K562 (cell line): ENCODE measurements at regions not wholly inside any gene's neighbourhood (a gene's known extent, or its start where the extent isn't known, plus 50 kb on each side); places are given as distances from the start of the nearest gene placed in this dataset.

Experiments
- ATAC-seq: fragments of 200-7000 bp; cut with Tn5 transposase; 3 replicates; pipeline ENCODE4 v1.9.1; 2020; ENCODE audit warnings: moderate library complexity
- BruUV-seq: library from RNA; stranded (reverse); fragments of 400-500 nt; replicated peaks from 2 replicates; lab custom pipeline; 2021; lab: Mats Ljungman, UMichigan
- CTCF ChIA-PET: fragments of 300-600 bp; formaldehyde crosslinking; extraction: SDS; loops from one replicate; lab custom pipeline; 2021; ENCODE audit warnings: low intra/inter-chr PET ratio; lab: Yijun Ruan, JAX
- POLR2A ChIA-PET: fragments of 300-600, 350-650 bp; sonication (Branson Sonifier 250); formaldehyde crosslinking; extraction: SDS; loops from one replicate; lab custom pipeline; 2021; ENCODE audit warnings: antibody characterized with exemption, inconsistent platforms; lab: Yijun Ruan, JAX
- DNase-seq, 4 experiments: peaks; one replicate each; pipeline versions ENCODE4 v3.0.0 to v3.0.0-alpha.2; 2011 to 2018; ENCODE audit warnings: low spot score in 3 of 4, mixed read lengths in 3 of 4; ENCODE audit errors: extremely low read depth in 1 of 4
- FAIRE-seq: peaks from 2 replicates; lab custom pipeline; 2011; peaks lifted over from hg19 to GRCh38; lab: Jason Lieb, UNC
- H2AFZ ChIP-seq: 2 replicates; pipeline ENCODE4 v1.6.0; 2011; ENCODE audit warnings: low read depth, low read length, control low read depth, inconsistent platforms
- H3K27ac ChIP-seq: fragments of 200-600 bp; 3 replicates; pipeline ENCODE4 v1.8.0; 2011; ENCODE audit warnings: low read depth, mild to moderate bottlenecking, control low read depth, inconsistent platforms, low read length, moderate library complexity, mixed read lengths; ENCODE audit errors: extremely low read depth
- H3K27me3 ChIP-seq, 2 experiments: fragments of 300-600 bp in 1 of 2; 2 replicates in 1 of 2; 3 replicates in 1 of 2; pipeline versions ENCODE4 v1.6.0 to v1.8.0; 2011; ENCODE audit warnings: inconsistent platforms in 2 of 2, low read length in 2 of 2, mild to moderate bottlenecking in 1 of 2, mixed read lengths in 1 of 2, moderate library complexity in 1 of 2; ENCODE audit not compliant: control insufficient read depth in 2 of 2, insufficient read depth in 2 of 2
- H3K36me3 ChIP-seq: fragments of 300-600 bp; 3 replicates; pipeline ENCODE4 v1.8.0; 2011; ENCODE audit warnings: mild to moderate bottlenecking, low read length, inconsistent platforms; ENCODE audit not compliant: control insufficient read depth, insufficient read depth
- H3K4me1 ChIP-seq, 2 experiments: fragments of 200-600 bp in 1 of 2; replicated peaks in 1 of 2; 2 replicates in 1 of 2; 3 replicates in 1 of 2; pipeline versions ENCODE4 v1.5.1 to v1.8.0; 2011; ENCODE audit warnings: inconsistent platforms in 2 of 2, low read length in 2 of 2, mild to moderate bottlenecking in 1 of 2, mixed read lengths in 1 of 2, moderate library complexity in 1 of 2; ENCODE audit not compliant: control insufficient read depth in 2 of 2, insufficient read depth in 2 of 2
- H3K4me2 ChIP-seq: 2 replicates; pipeline ENCODE4 v1.6.1; 2011; ENCODE audit warnings: low read length, control low read depth, inconsistent platforms, mixed read lengths; ENCODE audit not compliant: insufficient read depth
- H3K4me3 ChIP-seq: fragments of 200-600 bp; sonication (generic), shearing (Covaris generic); 2 replicates; pipeline ENCODE4 v1.5.1; 2016; ENCODE audit warnings: control low read depth, inconsistent platforms
- H3K79me2 ChIP-seq: fragments of 200-600 bp; 3 replicates; pipeline ENCODE4 v1.8.0; 2011; ENCODE audit warnings: low read length, inconsistent platforms; ENCODE audit not compliant: control insufficient read depth, insufficient read depth
- H3K9ac ChIP-seq, 2 experiments: 2 replicates each; pipeline versions ENCODE4 v1.6.0 to v1.6.1; 2011; ENCODE audit warnings: low read depth in 2 of 2, low read length in 2 of 2, control low read depth in 1 of 2, inconsistent platforms in 1 of 2, mild to moderate bottlenecking in 1 of 2, mixed read lengths in 1 of 2; ENCODE audit not compliant: insufficient read depth in 1 of 2
- H3K9me1 ChIP-seq: one replicate; pipeline ENCODE4 v1.6.0; 2011; ENCODE audit warnings: inconsistent platforms, mild to moderate bottlenecking, low read length, moderate library complexity; ENCODE audit not compliant: control insufficient read depth, insufficient read depth
- H3K9me3 ChIP-seq: replicated peaks from 2 replicates; pipeline ENCODE4 v1.5.1; 2011; ENCODE audit warnings: low read depth, low read length, inconsistent platforms; ENCODE audit not compliant: control insufficient read depth, insufficient read depth
- H4K20me1 ChIP-seq: replicated peaks from 2 replicates; pipeline ENCODE4 v1.6.1; 2011; ENCODE audit warnings: low read length, inconsistent platforms, mixed read lengths; ENCODE audit not compliant: control insufficient read depth, insufficient read depth
- ATF4 ChIP-seq: fragments of 450-650 bp; formaldehyde crosslinking; IDR thresholded peaks from 2 replicates; pipeline ENCODE4 v1.4.0; 2022; ENCODE audit warnings: mild to moderate bottlenecking, moderate library complexity
- BDP1 ChIP-seq: IDR thresholded peaks from 3 replicates; pipeline ENCODE4 v1.6.1; 2011; ENCODE audit not compliant: insufficient read length, insufficient read depth
- DLX4 ChIP-seq: fragments of 250-450 bp; sonication (Bioruptor Pico); IDR thresholded peaks from 2 replicates; pipeline ENCODE4 v1.6.1; 2021; ENCODE audit warnings: mild to moderate bottlenecking
- E2F3 ChIP-seq: fragments of 250-450 bp; sonication (Bioruptor Pico); IDR thresholded peaks from 2 replicates; pipeline ENCODE4 v1.4.0; 2020; ENCODE audit warnings: mild to moderate bottlenecking
- FOXJ3 ChIP-seq: sonication (generic); formaldehyde crosslinking; IDR thresholded peaks from 2 replicates; pipeline ENCODE4 v1.4.0; 2020; ENCODE audit warnings: mild to moderate bottlenecking, missing genetic modification reagents
- KDM1A ChIP-seq, 2 experiments: fragments of 450-650 bp; IDR thresholded peaks; 2 replicates each; pipeline ENCODE4 v1.6.1; 2016; ENCODE audit warnings: mild to moderate bottlenecking in 2 of 2
- MEIS2 ChIP-seq: fragments of 450-650 bp; IDR thresholded peaks from 2 replicates; pipeline ENCODE4 v1.6.1; 2014; ENCODE audit warnings: mild to moderate bottlenecking; ENCODE audit not compliant: partially characterized antibody
- NR0B1 ChIP-seq: fragments of 450-650 bp; IDR thresholded peaks from one replicate; pipeline ENCODE4 v1.6.1; 2018; ENCODE audit warnings: mild to moderate bottlenecking, moderate library complexity; ENCODE audit not compliant: partially characterized antibody
- NR2C2 ChIP-seq, 2 experiments: fragments of 200-800 bp in 1 of 2; sonication (Bioruptor generic) in 1 of 2; sonication (generic) in 1 of 2; formaldehyde crosslinking in 1 of 2; IDR thresholded peaks; 2 replicates each; pipeline versions ENCODE4 v1.6.1 to v1.8.0; 2016 to 2022; ENCODE audit warnings: mild to moderate bottlenecking in 1 of 2, missing compliant biosample characterization in 1 of 2, missing genetic modification characterization in 1 of 2, missing genetic modification reagents in 1 of 2
- POU5F1 ChIP-seq: fragments of 150-350 bp; IDR thresholded peaks from 2 replicates; pipeline ENCODE4 v1.6.1; 2014; ENCODE audit warnings: borderline replicate concordance, low read length, low read depth, mild to moderate bottlenecking; ENCODE audit not compliant: partially characterized antibody
- ZNF592 ChIP-seq: fragments of 450-650 bp; IDR thresholded peaks from 2 replicates; pipeline ENCODE4 v1.6.1; 2017; ENCODE audit warnings: antibody characterized with exemption, mild to moderate bottlenecking
- WGBS: fragments of 100-300 bp; shearing (Covaris generic); methylation state at CpG from one replicate; pipeline ENCODE4 v1.1.6; 2016; ENCODE audit warnings: low coverage, mixed read lengths; ENCODE audit not compliant: insufficient coverage; ENCODE audit errors: missing lambda C conversion rate; 5-methylcytosine and 5-hydroxymethylcytosine counted together
- in situ Hi-C: fragments of 300-500 bp; cut with MboI; formaldehyde crosslinking; loops from 4 replicates; pipeline ENCODE4 v1.15.0; 2018; ENCODE audit warnings: inconsistent platforms, mixed read lengths
- intact Hi-C: fragments of 100-400 bp; cut with micrococcal nuclease; formaldehyde crosslinking; loops from 2 replicates; pipeline ENCODE4 v1.14.2; 2022
- TF ChIP-seq, protein P1 (sequence below): fragments of 450-650 bp; formaldehyde crosslinking; IDR thresholded peaks from 2 replicates; pipeline ENCODE4 v1.4.0; 2020; ENCODE audit warnings: mild to moderate bottlenecking, mixed read lengths
- TF ChIP-seq, protein P2 (sequence below): sonication (generic); formaldehyde crosslinking; IDR thresholded peaks from 2 replicates; pipeline ENCODE4 v1.8.0; 2022; ENCODE audit warnings: mild to moderate bottlenecking, missing genetic modification reagents

DNA sequence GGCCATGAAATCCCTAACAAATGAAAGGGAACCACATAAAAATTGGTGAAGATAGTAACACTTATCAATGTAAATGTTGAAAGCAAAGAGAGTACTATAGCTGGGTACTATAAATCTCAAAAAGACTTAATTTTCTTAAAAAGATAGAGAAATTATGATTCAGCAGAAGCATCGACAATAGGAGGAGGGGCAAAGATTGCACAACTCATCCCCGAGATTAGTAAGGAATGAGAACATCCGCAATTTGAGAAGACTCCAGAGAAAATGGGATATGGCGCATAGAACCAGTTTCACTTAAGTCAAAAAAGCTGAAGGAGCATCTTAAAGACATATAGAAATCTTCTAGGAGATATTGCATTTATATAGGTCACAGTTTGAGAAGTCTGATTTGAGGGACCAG is 220.2 kb upstream of the SLC16A7 start:
- FAIRE-seq (no peak), ATAC-seq (no peak), DNase-seq (no peak)
- in situ Hi-C loops = no loop called here
- intact Hi-C loops = no loop called here
- Histone ChIP-seq H3K27ac (no peak overlapping the region), H2AFZ (no peak overlapping the region), H3K9me1 (no peaks in the 10 kb centered on the region), H3K79me2 (no peaks in the 10 kb centered on the region), H3K9ac (no peak overlapping the region), H3K4me3 (no peak overlapping the region), H4K20me1 (no peaks in the 10 kb centered on the region), H3K9me3 (no peaks in the 10 kb centered on the region; the same call in 1 of the 2 replicates), H3K27me3 (no peaks in the 10 kb centered on the region), H3K36me3 (no peaks in the 10 kb centered on the region), H3K4me1 (no peaks in the 10 kb centered on the region), H3K4me2 (no peak overlapping the region)
- CTCF ChIA-PET = no interaction called here
- POLR2A ChIA-PET = no interaction called here
- WGBS = 0% methylated on average over 4 of the region's 4 CpGs
- no TSS peak for BruUV-seq
- no peak for TF ChIP-seq POU5F1
- TF ChIP-seq DLX4 = no peak
- no peak for TF ChIP-seq E2F3
- no peak for TF ChIP-seq BDP1
- TF ChIP-seq NR0B1 = no peak
- no peak for TF ChIP-seq NR2C2 (CRISPR knock-in tag; IDR thresholded peaks at IDR 0.05)
- no peak for TF ChIP-seq NR2C2 (tag; IDR thresholded peaks at IDR 0.05)
- TF ChIP-seq, protein P1, sequence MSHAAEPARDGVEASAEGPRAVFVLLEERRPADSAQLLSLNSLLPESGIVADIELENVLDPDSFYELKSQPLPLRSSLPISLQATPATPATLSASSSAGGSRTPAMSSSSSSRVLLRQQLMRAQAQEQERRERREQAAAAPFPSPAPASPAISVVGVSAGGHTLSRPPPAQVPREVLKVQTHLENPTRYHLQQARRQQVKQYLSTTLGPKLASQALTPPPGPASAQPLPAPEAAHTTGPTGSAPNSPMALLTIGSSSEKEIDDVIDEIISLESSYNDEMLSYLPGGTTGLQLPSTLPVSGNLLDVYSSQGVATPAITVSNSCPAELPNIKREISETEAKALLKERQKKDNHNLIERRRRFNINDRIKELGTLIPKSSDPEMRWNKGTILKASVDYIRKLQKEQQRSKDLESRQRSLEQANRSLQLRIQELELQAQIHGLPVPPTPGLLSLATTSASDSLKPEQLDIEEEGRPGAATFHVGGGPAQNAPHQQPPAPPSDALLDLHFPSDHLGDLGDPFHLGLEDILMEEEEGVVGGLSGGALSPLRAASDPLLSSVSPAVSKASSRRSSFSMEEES = no peak
- no peak for TF ChIP-seq KDM1A (IDR thresholded peaks at IDR 0.05)
- no peak for TF ChIP-seq MEIS2
- no peak for TF ChIP-seq FOXJ3 (CRISPR knock-in tag)
- no peak for TF ChIP-seq ZNF592
- TF ChIP-seq, protein P2, sequence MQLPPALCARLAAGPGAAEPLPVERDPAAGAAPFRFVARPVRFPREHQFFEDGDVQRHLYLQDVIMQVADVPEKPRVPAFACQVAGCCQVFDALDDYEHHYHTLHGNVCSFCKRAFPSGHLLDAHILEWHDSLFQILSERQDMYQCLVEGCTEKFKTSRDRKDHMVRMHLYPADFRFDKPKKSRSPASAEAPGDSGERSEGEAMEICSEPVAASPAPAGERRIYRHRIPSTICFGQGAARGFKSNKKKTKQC (CRISPR knock-in tag) = no peak
- TF ChIP-seq ATF4 (CRISPR knock-in tag) = no peak
